IMR-90 (cell line): ENCODE measurements at regions not wholly inside any gene's neighbourhood (a gene's known extent, or its start where the extent isn't known, plus 50 kb on each side); places are given as distances from the start of the nearest gene placed in this dataset.

Experiments
- ATAC-seq: fragments of 200-7000 bp; cut with Tn5 transposase; 2 replicates; pipeline ENCODE4 v1.9.1; 2020; ENCODE audit warnings: low read depth, mild to moderate bottlenecking, moderate library complexity
- BruUV-seq: library from RNA; stranded (reverse); fragments of 400-500 nt; replicated peaks from 2 replicates; lab custom pipeline; 2021; lab: Mats Ljungman, UMichigan
- CTCF ChIA-PET: fragments of 300-600 bp; formaldehyde crosslinking; extraction: SDS; loops from one replicate; lab custom pipeline; 2021; ENCODE audit warnings: antibody characterized with exemption; lab: Yijun Ruan, JAX
- POLR2A ChIA-PET: fragments of 300-600 bp; sonication (Branson Sonifier 250); formaldehyde crosslinking; loops from one replicate; lab custom pipeline; 2022; ENCODE audit warnings: antibody characterized with exemption; ENCODE audit not compliant: unreplicated experiment; lab: Charles Lee
- DNase-seq: peaks from one replicate; pipeline ENCODE4 v3.0.0; 2013
- H2AFZ ChIP-seq: replicated peaks from 2 replicates; pipeline ENCODE3; 2013; ENCODE audit warnings: low read length, mild to moderate bottlenecking; ENCODE audit not compliant: poor library complexity
- H2AK5ac ChIP-seq: 2 replicates; pipeline ENCODE4 v1.6.1; 2013; ENCODE audit warnings: low read depth, low read length, inconsistent platforms
- H2AK9ac ChIP-seq: replicated peaks from 2 replicates; pipeline ENCODE3; 2013; ENCODE audit warnings: mild to moderate bottlenecking, low read depth, low read length, moderate library complexity; ENCODE audit not compliant: poor library complexity
- H2BK120ac ChIP-seq: 2 replicates; pipeline ENCODE4 v1.6.1; 2013; ENCODE audit warnings: low read depth, low read length, inconsistent platforms
- H2BK15ac ChIP-seq: 3 replicates; pipeline ENCODE4 v1.6.1; 2013; ENCODE audit warnings: low read depth, low read length, inconsistent platforms
- H2BK20ac ChIP-seq: 2 replicates; pipeline ENCODE4 v1.6.1; 2013; ENCODE audit warnings: low read depth, mild to moderate bottlenecking, inconsistent platforms, low read length, moderate library complexity
- H2BK5ac ChIP-seq: 2 replicates; pipeline ENCODE4 v1.6.1; 2013; ENCODE audit warnings: mild to moderate bottlenecking, low read depth, low read length, inconsistent platforms; ENCODE audit not compliant: poor library complexity, severe bottlenecking
- H3K14ac ChIP-seq: replicated peaks from 2 replicates; pipeline ENCODE4 v1.6.1; 2013; ENCODE audit warnings: low read depth, low read length, inconsistent platforms
- H3K18ac ChIP-seq: 2 replicates; pipeline ENCODE4 v1.6.1; 2013; ENCODE audit warnings: low read depth, low read length, control low read depth
- H3K23ac ChIP-seq: 2 replicates; pipeline ENCODE4 v1.6.1; 2013; ENCODE audit warnings: low read depth, low read length, inconsistent platforms
- H3K27ac ChIP-seq: 2 replicates; pipeline ENCODE4 v1.5.1; 2013; ENCODE audit warnings: mild to moderate bottlenecking, control low read depth, low read length; ENCODE audit not compliant: insufficient read depth
- H3K27me3 ChIP-seq: 2 replicates; pipeline ENCODE4 v1.6.1; 2013; ENCODE audit warnings: low read length; ENCODE audit not compliant: control insufficient read depth, insufficient read depth
- H3K36me3 ChIP-seq: 2 replicates; pipeline ENCODE4 v1.6.1; 2013; ENCODE audit warnings: low read length, mixed read lengths; ENCODE audit not compliant: control insufficient read depth, insufficient read depth
- H3K4ac ChIP-seq: 2 replicates; pipeline ENCODE4 v1.6.1; 2013; ENCODE audit warnings: low read depth, low read length, inconsistent platforms
- H3K4me1 ChIP-seq: 2 replicates; pipeline ENCODE4 v1.6.1; 2013; ENCODE audit warnings: low read length, mixed read lengths; ENCODE audit not compliant: control insufficient read depth, insufficient read depth
- H3K4me2 ChIP-seq: 2 replicates; pipeline ENCODE4 v1.6.1; 2013; ENCODE audit warnings: low read depth, mild to moderate bottlenecking, control low read depth, low read length, moderate library complexity
- H3K4me3 ChIP-seq: 2 replicates; pipeline ENCODE4 v1.5.1; 2013; ENCODE audit warnings: low read depth, mild to moderate bottlenecking, control low read depth, low read length, moderate library complexity; ENCODE audit not compliant: insufficient read depth
- H3K56ac ChIP-seq: 2 replicates; pipeline ENCODE4 v1.6.1; 2013; ENCODE audit warnings: low read length, inconsistent platforms; ENCODE audit not compliant: insufficient read depth; ENCODE audit errors: extremely low read depth
- H3K79me1 ChIP-seq, 2 experiments: 2 replicates each; pipeline ENCODE4 v1.6.1; 2013; ENCODE audit warnings: low read length in 2 of 2, inconsistent platforms in 1 of 2, low read depth in 1 of 2
- H3K9ac ChIP-seq: 2 replicates; pipeline ENCODE4 v1.6.1; 2013; ENCODE audit warnings: low read depth, low read length, control low read depth
- H3K9me1 ChIP-seq: 2 replicates; pipeline ENCODE4 v1.6.1; 2013; ENCODE audit warnings: low read length, inconsistent platforms; ENCODE audit not compliant: insufficient read depth
- H3K9me3 ChIP-seq: 2 replicates; pipeline ENCODE4 v1.6.1; 2013; ENCODE audit warnings: low read length; ENCODE audit not compliant: control insufficient read depth, insufficient read depth
- H4K20me1 ChIP-seq: 2 replicates; pipeline ENCODE4 v1.6.1; 2013; ENCODE audit warnings: low read length, inconsistent platforms; ENCODE audit not compliant: insufficient read depth
- H4K5ac ChIP-seq: 2 replicates; pipeline ENCODE4 v1.6.1; 2013; ENCODE audit warnings: mild to moderate bottlenecking, low read depth, low read length, control low read depth
- H4K8ac ChIP-seq, 2 experiments: 2 replicates each; pipeline ENCODE4 v1.6.1; 2013; ENCODE audit warnings: low read depth in 2 of 2, low read length in 2 of 2, control low read depth in 1 of 2, inconsistent platforms in 1 of 2
- H4K91ac ChIP-seq: 2 replicates; pipeline ENCODE4 v1.6.1; 2013; ENCODE audit warnings: low read depth, low read length, inconsistent platforms; ENCODE audit not compliant: insufficient read depth
- BHLHE40 ChIP-seq: fragments of 150-350 bp; IDR thresholded peaks from 2 replicates; pipeline ENCODE4 v1.6.1; 2016; ENCODE audit warnings: mild to moderate bottlenecking, low read depth, low read length
- CEBPB ChIP-seq: IDR thresholded peaks from 2 replicates; pipeline ENCODE4 v1.6.1; 2012; ENCODE audit warnings: low read depth, low read length, improper control_type of control experiment
- CHD1 ChIP-seq: IDR thresholded peaks from 2 replicates; pipeline ENCODE4 v1.6.1; 2012; ENCODE audit warnings: low read depth, low read length, improper control_type of control experiment
- MAFK ChIP-seq: IDR thresholded peaks from 2 replicates; pipeline ENCODE4 v1.6.1; 2012; ENCODE audit warnings: low read depth, low read length, improper control_type of control experiment
- MAZ ChIP-seq: IDR thresholded peaks from 2 replicates; pipeline ENCODE4 v1.6.1; 2012; ENCODE audit warnings: low read depth, mild to moderate bottlenecking, low read length, improper control_type of control experiment, moderate library complexity, borderline replicate concordance
- NFE2L2 ChIP-seq: fragments of 150-350 bp; IDR thresholded peaks from 2 replicates; pipeline ENCODE4 v1.6.1; 2016; ENCODE audit warnings: low read depth, mild to moderate bottlenecking, low read length
- POLR2A ChIP-seq: IDR thresholded peaks from 2 replicates; pipeline ENCODE4 v1.6.1; 2012; ENCODE audit warnings: mild to moderate bottlenecking, low read depth, low read length
- RCOR1 ChIP-seq: IDR thresholded peaks from 2 replicates; pipeline ENCODE4 v1.6.1; 2012; ENCODE audit warnings: mild to moderate bottlenecking, low read length, improper control_type of control experiment; ENCODE audit not compliant: insufficient replicate concordance
- RFX5 ChIP-seq: IDR thresholded peaks from 2 replicates; pipeline ENCODE4 v1.8.0; 2012; ENCODE audit warnings: low read depth, mild to moderate bottlenecking, low read length, moderate library complexity
- SMC3 ChIP-seq: fragments of 150-350 bp; IDR thresholded peaks from 2 replicates; pipeline ENCODE4 v1.6.1; 2016; ENCODE audit warnings: low read depth, mild to moderate bottlenecking, antibody characterized with exemption, low read length, moderate library complexity
- WGBS, 2 experiments: methylation state at CpG; one replicate each; pipeline versions ENCODE4 v1.1.5 to v1.1.7; 2013; ENCODE audit warnings: missing lambda C conversion rate in 2 of 2; ENCODE audit not compliant: insufficient read length in 1 of 2; ENCODE audit errors: extremely low coverage in 2 of 2; 5-methylcytosine and 5-hydroxymethylcytosine counted together
- dilution Hi-C: fragments of 300-500 bp; cut with HindIII; formaldehyde crosslinking; loops from one replicate; pipeline ENCODE4 v1.14.3; 2018; ENCODE audit warnings: low sequenced_read_pairs; ENCODE audit not compliant: unreplicated experiment
- in situ Hi-C: fragments of 300-500 bp; cut with MboI; formaldehyde crosslinking; loops from 3 replicates; pipeline ENCODE4 v1.14.3; 2019; ENCODE audit warnings: low sequenced_read_pairs, inconsistent platforms, mixed read lengths
- intact Hi-C: fragments of 100-400 bp; cut with micrococcal nuclease; formaldehyde crosslinking; loops from 2 replicates; pipeline ENCODE4 v1.10.0; 2022
- TF ChIP-seq, protein P1 (sequence below): conservative IDR thresholded peaks from 2 replicates; pipeline ENCODE4 v1.5.1; 2012; ENCODE audit warnings: mild to moderate bottlenecking, low read depth, low read length, improper control_type of control experiment

- Histone ChIP-seq H3K79me1 (no peaks in the 10 kb centered on the region), H2BK5ac (peak overlapping the region; percentile 87), H3K23ac (no peak overlapping the region), H3K4me3 (no peak overlapping the region), H3K4ac (no peak overlapping the region; the same call in 1 of the 2 replicates), H2AK9ac (no peak overlapping the region), H3K18ac (peak overlapping the region; percentile 48; the same call in 1 of the 2 replicates), H3K9me1 (peaks cover 6% of the 10 kb centered on the region), H3K9me3 (no peaks in the 10 kb centered on the region), H2BK120ac (0 out of 2 replicates have a peak overlapping the region, but pooled peaks have one; percentile 30), H3K4me1 (peaks cover 4% of the 10 kb centered on the region; the same call in 1 of the 2 replicates), H2BK15ac (0 out of 3 replicates have a peak overlapping the region, but pooled peaks have one; percentile 39), H4K20me1 (no peaks in the 10 kb centered on the region), H2BK20ac (peak overlapping the region; percentile 8; the same call in 1 of the 2 replicates), H3K4me2 (peak overlapping the region; percentile 40; the same call in 1 of the 2 replicates), H3K27me3 (no peaks in the 10 kb centered on the region), H3K9ac (no peak overlapping the region), H4K5ac (no peak overlapping the region; the same call in 1 of the 2 replicates), H3K27ac (no peak overlapping the region), H3K56ac (no peak overlapping the region), H3K14ac (no peak overlapping the region), H4K91ac (no peak overlapping the region), H4K8ac (no peak overlapping the region), H2AFZ (no peak overlapping the region), H3K36me3 (no peaks in the 10 kb centered on the region), H2AK5ac (no peak overlapping the region)
- intact Hi-C loops (loop anchor here (10.0 kb wide), 1 partner anchor 685 kb away; no protein-coding TSS in a partner anchor), dilution Hi-C loops (no loop called here), in situ Hi-C loops (no loop called here)
- TF ChIP-seq RCOR1, result no peak
- TF ChIP-seq MAZ, result no peak
- no peak for TF ChIP-seq POLR2A
- no peak for TF ChIP-seq RFX5
- no peak for TF ChIP-seq CEBPB
- TF ChIP-seq, protein P1, sequence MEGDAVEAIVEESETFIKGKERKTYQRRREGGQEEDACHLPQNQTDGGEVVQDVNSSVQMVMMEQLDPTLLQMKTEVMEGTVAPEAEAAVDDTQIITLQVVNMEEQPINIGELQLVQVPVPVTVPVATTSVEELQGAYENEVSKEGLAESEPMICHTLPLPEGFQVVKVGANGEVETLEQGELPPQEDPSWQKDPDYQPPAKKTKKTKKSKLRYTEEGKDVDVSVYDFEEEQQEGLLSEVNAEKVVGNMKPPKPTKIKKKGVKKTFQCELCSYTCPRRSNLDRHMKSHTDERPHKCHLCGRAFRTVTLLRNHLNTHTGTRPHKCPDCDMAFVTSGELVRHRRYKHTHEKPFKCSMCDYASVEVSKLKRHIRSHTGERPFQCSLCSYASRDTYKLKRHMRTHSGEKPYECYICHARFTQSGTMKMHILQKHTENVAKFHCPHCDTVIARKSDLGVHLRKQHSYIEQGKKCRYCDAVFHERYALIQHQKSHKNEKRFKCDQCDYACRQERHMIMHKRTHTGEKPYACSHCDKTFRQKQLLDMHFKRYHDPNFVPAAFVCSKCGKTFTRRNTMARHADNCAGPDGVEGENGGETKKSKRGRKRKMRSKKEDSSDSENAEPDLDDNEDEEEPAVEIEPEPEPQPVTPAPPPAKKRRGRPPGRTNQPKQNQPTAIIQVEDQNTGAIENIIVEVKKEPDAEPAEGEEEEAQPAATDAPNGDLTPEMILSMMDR, result no peak
- 0 out of 2 replicates have a peak, but pooled peaks have one; percentile 6 for TF ChIP-seq MAFK
- 0 out of 2 replicates have a peak, but pooled peaks have one; percentile 10 for TF ChIP-seq NFE2L2
- no peak for TF ChIP-seq CHD1
- no peak for TF ChIP-seq BHLHE40
- no peak for TF ChIP-seq SMC3
- peak; percentile 88 for ATAC-seq
- WGBS, 2 experiments, result 80% methylated on average over 1 of the region's 1 CpG; no CpG with 5 or more reads in 1 of the 2 experiments
- ChIA-PET POLR2A (no interaction called here), CTCF (no interaction called here)
- DNase-seq, result peak; percentile 71
- no TSS peak for BruUV-seq
Observed at GRCh38 chr5:40399349-40399748, 280.4 kb upstream of the PTGER4 start.
